M059J (cell line): ENCODE measurements at regions not wholly inside any gene's neighbourhood (a gene's known extent, or its start where the extent isn't known, plus 50 kb on each side); places are given as distances from the start of the nearest gene placed in this dataset.

Source experiments
- DNase-seq: peaks from one replicate; pipeline ENCODE4 v3.0.0-alpha.2; 2012; ENCODE audit warnings: low read depth

DNA sequence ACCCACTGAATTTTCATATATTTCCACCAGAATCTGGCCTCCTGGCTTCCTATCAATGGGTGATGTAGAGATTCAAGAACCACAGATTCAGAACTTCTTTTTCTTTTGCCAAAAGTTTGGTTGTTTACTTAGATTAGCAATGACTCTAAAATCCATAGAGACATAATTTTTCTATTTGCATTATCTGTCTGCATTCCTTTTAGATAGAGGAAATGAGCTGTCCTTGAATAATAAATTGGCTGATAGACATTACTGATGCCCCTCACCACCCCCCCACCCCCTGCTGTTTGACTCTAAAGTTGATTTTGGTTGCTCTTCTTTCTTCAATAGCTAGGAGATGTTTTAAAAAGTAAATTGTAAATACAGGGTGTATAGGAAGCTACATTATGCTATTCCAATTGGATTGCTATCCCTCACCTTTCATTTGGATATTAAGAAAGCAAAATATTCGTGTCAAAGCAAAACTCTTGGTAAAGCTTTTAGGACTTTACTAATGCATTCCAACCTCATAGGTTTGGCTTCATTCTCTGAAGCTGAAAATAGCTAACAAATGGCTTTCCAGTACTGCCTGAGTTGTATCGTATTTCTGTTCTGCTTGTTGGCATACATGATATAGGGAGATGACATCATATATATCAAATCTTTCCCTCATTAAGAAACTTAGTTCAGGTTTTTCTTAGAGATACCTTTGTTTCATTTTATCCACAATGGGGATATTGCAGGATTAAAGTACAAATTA is 606.0 kb downstream of the ARL4A start:
- DNase-seq, result no peak

DNA sequence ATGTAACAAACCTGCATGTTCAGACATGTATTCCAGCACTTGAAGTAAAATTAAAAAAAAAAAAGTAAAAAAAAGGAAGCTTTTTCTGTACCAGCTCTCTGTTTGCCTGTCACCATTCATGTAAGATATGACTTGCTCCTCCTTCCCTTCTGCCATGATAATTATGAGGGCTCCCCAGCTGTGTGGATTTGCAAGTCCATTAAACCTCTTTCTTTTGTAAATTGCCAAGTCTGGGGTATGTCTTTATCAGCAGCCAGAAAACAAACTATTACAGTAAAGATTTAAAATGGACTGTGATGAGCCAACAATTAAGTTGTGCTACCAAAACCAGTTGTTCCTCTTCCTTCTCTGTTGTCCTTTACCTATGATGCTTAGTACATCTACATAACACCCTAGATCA is 619.6 kb downstream of the ARL4A start:
- DNase-seq, result no peak

DNA sequence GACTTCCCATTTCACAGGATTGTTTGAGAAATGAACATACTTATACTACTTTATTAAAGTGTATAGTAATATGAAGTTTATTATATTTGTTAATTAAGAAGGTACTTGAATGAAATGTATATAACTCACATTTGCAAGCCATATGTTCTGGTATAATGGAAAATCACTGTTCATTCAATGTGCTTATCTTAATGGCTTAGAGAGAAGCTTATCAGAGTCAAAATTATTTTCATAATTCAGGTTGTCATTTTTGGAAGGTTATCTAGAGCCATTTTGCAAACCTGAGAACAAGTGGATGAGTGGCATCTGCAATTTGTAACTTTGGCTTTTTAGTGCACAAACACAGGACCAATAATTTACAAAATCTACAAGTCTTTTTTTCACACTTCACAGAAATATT is 621.0 kb downstream of the ARL4A start:
- DNase-seq, result no peak

DNA sequence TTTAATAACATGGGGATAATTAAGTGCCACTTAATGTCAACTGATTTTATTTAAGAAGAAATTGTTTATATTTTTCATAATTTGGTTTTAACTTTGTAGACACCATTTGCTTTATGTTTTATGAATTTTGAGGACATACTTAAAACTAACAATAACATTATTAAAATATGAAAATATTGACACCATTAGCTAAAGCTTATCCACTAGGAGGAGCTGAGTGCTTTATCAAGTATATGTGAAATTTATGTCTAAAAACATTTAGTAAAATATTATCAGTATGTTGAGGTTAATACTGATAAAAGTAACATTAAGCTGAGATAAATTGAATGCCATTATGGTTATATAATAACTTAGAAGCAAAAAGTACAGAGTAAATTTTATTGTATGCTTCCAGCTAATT is 622.1 kb downstream of the ARL4A start:
- DNase-seq, result no peak

DNA sequence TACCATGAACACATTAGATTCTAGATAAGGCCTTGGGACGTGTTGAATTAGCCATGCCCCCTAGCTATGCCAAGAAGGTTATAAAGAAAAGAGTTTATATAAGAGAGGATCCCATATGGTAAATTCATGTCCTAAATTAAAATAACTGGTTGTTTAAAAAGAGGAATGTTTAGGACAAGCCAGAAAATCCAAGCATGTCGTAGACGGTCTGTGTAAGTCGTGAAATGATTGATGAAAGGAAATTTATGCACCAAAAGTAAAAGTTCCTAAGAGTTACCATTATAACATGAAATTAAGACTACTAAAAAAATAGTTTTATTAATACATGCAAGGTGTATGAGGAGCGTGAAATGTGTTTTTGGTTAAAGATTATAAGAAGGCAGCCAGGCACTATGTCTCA is 624.9 kb downstream of the ARL4A start:
- DNase-seq, result peak; percentile 9

DNA sequence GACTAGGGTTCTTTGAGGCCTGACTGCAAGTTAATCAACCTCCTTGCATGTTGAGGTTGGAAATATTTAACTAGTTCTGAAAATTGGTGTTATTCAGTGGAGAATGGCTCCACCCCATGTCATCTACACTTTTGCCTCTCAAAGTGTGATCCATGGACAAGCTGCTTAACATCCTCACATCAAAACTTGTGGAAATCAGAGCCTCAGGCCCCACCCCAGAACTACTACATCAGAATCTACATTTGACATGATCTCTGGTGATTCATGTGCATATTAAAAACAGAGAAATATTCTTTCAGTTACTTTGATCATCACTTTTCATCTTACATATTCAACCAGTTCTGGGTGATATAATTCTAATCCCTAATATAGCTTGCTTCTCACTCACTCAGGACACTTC is 632.9 kb downstream of the ARL4A start:
- DNase-seq, result no peak

DNA sequence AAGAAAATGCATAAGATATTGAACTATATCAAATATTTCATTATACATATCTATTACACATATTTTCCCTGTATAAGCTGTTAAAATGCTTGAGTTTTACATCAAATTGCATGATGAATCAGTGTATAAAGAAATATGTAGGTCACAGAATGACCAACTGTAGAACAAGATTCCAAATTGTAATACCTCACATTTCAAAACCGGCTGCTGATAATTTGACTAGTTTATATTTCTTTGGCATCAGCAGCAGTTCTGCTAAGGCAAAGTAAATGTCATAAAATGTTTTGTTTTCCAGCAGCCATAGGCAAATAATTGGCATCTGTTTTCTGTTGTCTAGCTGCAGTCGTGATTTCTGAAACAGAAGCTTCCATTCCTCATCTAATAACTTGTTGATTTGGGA is 633.9 kb downstream of the ARL4A start:
- no peak for DNase-seq

DNA sequence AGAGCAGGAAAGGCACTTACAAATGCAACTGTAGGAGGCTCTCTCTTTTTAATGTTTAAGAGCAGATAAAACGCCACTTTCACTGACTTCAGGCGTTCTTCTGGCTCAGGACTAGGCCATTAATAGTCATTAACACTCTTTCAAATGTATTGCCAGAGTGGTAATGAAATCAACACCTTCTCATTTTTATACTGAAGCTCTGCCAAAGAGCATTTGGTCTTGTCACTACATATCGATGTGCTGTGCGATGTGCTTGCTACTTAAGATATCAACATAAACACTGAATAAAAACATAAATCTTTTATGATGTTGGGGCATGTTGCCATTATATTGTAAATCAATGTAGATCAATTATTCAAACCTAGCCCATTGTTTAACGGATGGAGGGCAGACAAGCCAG is 634.7 kb downstream of the ARL4A start:
- no peak for DNase-seq

DNA sequence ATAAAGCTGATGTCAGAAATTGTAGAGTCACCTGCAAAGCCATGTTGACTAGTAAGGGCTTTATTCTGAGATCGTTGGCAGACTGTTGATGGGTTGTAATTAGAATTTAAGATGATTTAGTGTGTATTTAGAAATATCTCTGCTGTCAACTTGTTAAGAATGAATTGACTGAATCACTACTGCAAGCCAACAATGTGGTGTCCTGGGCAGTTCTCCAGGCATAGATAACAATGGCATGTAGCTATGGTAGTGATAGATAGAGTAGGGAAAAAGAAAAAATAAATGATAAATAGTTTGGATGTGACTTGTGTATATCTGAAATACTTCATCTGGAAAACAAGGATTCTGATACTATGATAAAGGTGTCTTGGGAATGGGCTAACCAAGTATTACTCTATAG is 640.2 kb downstream of the ARL4A start:
- DNase-seq, result peak; percentile 68

DNA sequence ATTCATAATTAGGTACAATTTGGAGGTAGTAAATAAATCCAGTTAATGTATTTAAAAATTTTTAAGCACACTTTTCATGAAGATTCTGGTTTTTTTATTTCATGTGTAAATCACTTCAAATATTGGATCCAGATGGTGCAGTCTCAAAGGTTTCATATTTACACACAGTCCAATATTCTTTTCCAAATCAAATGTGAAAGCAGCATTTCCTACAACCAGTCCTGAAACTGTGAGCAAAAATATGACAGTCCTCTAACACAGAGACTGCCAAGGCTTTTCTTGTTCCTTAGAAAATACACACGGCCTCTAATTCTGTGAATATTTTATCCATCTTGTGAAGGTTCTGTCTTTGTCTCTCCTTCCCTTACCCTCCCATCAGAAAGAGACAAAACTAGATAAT is 645.9 kb downstream of the ARL4A start:
- no peak for DNase-seq

DNA sequence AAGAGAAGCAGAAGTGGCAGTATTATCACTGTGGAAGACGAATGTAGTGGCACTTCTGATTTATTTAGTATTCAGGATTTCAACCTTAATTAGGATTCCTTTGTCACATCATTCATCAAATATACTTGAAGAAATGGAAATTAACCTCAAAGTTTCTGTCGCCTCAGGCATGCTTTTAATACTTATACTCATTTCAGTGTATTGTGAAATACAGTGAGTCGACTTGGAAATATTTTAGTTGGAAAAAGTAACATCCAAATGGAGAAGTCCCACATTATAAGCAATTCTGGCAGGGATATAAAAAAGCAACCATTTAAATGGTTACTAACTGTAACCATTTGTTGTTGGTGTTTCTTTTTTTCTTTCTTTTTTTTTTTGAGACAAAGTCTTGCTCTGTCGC is 648.8 kb downstream of the ARL4A start:
- DNase-seq, result peak; percentile 64

DNA sequence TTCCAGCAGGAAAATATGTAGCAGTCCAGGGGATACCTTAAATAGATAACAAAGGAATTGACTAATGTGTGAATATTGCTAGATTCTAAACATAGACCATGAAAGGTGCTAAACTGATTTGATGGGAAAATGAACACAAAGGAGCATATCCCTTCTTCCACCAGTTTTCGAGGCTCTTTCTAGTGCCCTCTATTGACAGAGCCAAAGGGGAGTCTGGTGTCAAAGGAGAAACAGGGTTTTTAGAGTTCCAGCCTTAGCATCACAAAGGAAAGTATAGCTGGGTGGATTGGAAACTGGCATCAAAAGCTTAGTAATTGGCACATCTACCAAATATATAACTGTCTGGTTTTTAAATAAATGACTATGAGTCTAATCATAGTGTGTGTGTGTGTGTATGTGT is 636.8 kb downstream of the ETV1 start:
- DNase-seq, result no peak

DNA sequence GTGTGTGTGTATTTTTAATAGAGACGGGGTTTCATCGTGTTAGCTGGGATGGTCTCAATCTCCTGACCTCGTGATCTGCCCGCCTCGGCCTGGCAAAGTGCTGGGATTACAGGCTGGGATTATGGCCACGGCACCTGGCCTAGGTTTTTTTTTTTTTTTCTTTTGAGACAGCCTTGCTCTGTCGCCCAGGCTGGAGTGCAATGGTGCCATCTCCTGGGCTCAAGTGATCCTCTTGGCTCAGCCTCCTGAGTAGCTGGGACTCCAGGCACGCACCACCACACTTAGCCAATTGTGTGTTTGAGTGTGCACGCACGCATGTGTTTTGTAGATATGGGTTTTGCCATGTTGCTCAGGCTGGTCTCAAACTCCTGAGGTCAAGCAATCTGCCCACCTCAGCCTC is 629.8 kb downstream of the ETV1 start:
- no peak for DNase-seq

DNA sequence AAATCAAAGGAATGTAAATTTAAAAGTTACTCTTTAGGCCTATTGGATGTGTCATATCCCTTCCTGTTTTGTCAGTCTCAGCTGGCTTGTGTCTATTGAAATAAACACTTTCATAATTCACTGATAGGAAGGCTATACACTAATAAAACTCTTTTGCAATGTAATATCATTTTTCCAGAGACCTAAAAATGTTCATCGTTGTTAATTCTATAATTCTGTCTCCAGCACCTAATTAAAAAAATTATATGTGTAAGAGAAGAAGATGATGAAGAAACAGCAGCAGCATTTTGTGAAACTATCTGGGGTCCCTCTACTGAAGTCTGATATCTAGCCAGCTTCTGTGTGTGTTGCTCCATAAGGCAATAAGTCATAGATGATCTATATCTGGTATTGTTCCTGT is 602.7 kb downstream of the ETV1 start:
- DNase-seq, result no peak

DNA sequence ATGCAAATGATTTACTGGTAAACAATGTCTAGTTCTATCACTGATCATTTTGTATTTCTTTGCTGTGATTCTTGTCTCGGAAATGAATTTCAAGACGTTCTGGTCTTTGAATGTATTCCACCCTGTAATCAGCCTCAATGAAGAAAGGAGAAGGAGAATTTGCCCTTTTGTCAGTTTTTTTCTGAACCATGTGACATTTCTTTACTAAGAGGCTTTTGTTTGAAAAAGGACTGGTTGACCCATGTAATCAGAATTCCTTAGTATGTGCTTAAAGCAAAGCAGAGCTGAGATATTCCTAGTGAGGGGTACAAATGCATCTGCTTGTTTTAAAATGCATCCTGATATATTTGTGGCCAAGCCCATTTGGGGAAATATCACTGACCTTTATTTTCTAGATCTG is 581.6 kb downstream of the ETV1 start:
- no peak for DNase-seq

DNA sequence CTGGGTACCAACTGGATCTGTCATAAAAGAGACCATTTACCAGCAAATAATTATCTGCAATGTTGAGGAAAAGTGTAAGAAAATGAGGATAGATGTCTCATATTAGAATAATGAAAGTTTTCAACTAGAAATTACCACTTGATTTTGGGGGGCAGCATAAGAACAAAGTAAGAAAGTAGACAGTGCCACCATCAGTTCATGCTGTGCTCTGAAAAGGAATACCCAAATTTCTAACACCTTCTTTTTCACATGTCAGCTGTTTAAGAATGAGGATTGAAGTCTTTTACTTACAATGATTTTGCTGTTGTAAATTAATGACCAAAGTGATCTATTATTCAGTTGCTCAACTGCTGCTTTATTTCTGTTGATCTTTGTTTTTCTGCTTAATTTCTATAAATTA is 578.3 kb downstream of the ETV1 start:
- no peak for DNase-seq

DNA sequence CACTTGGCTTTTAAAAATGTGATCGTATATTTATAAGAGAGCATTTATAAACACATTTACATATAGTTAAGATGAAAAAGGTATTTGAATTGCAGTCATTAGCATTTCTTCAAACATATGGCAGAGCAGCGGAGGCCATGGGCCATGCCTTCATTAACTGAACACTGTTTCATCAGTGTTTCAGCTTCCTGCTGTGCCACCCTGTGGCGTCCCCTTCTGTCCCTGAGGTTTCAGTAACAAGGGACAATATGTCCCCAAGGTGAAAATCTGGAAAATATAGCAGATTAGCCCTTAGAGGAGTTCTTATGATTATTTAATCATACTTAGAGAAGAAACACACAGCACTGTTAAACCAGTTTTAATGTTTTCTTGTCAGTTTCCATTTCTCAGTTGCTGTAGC is 577.8 kb downstream of the ETV1 start:
- DNase-seq, result no peak

DNA sequence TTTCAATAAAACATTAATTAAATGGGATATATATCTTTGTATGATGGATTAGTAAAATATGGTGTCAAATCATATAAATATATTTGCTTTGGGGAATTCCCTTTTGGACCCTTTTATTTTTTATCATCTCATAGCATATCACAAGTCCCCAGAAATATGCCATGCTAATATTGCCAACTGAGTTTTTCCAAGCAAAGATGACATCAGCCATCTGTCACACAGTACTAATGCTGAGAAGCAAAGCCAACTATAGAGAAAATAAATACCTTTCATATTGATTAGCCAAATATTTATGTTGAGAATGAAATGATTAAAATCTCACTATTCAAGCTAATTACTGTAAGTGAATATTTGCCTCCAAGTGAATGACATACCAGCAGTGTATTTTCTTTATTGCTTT is 575.3 kb downstream of the ETV1 start:
- DNase-seq, result no peak

DNA sequence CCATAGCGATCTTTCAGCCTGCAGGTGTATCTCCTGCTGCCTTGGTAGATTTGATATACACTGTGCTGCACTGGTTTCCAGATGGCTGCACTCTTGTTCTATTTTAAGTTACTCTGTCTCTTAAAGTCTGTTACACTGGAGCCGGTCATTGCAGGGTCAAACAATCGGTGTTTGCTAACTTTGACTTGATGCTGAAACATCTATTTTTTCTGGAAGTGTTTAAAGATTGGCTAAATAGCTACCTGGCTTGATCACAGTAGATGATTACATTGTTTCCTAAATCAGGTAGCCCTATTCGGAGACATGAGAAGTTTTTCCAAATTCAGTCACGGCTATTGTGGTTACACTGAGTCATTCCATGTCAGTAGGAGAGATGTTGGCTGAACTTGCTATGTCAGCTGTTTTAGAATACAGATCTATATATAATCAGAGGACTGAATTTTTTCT is 574.8 kb downstream of the ETV1 start:
- peak; percentile 52 for DNase-seq

DNA sequence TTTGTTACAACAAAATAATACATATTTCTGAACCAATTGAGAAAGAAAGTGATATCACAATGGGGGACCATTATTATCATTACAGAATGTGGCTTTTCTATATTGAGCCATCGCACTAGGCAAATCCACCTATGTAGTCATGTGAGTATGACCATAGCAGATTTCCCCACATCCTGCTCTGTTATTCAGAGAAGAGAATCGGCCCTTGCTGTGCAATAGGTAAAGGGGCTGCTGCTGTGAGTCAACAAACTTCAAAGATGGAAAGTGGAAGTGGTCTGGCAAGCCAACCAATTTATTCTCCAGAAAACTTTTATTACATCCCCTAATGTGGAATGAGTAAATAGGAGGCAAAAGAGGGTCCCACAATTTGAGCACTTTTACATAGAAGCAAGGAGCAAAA is 573.4 kb downstream of the ETV1 start:
- no peak for DNase-seq

DNA sequence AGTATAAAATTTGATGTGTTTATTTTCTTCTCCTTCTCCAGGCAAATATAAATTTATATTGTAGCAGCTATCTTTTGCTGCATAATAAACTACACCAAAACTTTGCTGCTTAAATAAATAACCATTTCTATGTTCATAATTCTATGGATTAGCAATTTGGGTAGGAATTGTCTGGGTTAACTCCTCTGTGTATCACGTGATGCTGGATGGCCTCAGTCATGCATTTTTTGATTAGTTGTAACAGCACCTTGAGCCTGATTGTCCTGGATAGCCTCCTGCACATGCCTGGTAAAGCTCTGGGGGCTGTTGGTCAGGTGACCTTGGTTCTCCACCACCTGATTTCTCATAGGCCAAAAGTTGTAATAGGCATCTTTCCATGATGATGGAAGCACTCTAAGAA is 572.9 kb downstream of the ETV1 start:
- no peak for DNase-seq

DNA sequence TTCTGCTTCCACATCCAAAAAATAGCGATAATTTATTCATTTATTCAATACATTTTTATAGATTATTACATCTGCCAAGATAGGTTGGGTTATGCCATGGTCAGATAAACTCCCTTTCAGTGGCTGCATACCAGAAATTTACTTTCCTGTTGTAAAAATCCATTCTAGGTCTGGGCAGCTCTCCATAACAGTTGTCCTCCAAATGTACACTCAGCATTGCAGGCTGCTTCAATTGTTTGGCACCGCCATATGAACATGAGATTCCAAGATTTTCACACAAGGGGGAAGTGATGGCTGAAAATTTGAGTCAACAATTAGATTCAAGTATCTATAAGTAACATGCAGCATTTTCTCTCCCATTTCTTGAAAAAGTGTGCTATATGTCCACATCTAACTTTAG is 568.7 kb downstream of the ETV1 start:
- no peak for DNase-seq

DNA sequence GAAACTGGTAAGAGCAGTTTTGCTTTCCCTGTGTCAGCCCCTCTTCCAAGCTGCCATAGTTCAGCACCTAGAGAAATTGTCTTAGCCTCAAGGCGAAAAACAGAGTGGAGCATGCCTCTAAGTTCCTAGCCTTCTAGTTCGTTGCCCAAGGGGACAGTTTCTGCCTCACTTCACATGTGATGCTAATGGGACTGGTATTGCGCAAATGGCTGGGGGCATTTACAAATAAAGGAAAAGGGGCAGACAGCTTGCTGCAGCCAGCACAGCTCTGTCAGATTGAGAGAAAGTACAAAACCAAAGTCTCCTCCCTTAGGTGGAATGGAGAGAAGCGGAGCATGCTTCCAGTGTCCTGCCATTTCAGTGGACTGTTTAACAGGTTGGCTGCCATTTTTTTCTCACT is 567.7 kb downstream of the ETV1 start:
- peak; percentile 41 for DNase-seq

DNA sequence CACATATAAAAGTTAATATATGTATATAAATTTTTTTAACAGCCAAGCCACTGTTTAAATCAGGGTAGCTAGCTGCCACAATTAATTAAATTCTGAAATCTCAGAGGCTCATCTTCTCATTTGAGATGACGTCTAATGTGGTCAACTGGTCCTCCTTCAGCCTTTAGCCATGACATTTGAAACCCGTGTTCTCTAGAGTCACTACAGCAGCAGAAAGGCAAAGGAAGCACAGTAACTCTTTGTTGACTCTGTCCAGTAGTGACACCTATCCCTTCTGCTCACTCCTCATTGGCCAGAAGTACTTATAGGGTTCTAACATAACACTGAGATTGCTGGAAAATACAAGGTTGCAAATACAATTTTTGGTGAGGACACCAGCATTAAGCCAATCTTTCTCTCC is 555.5 kb downstream of the ETV1 start:
- DNase-seq, result no peak
